Right atrium auricular region (tissue), 2 donors: ENCODE measurements at regions not wholly inside any gene's neighbourhood (a gene's known extent, or its start where the extent isn't known, plus 50 kb on each side); places are given as distances from the start of the nearest gene placed in this dataset.

Source experiments
- DNase-seq: peaks from one replicate; pipeline ENCODE4 v3.0.0-alpha.2; 2019; ENCODE audit warnings: low spot score
- H3K27ac ChIP-seq, 2 donors: fragments of 200-600 bp; sonication (generic); 1 replicate in 1 of 2; 2 replicates in 1 of 2; pipeline ENCODE4 v1.5.1; 2016 to 2019
- H3K27me3 ChIP-seq, 2 donors: fragments of 200-600 bp; sonication (generic); one replicate each; pipeline versions ENCODE4 v1.5.1 to v1.6.0; 2017 to 2019
- H3K36me3 ChIP-seq: fragments of 200-600 bp; sonication (generic); one replicate; pipeline ENCODE4 v1.5.1; 2016
- H3K4me1 ChIP-seq, 2 donors: fragments of 200-600 bp; sonication (generic); one replicate each; pipeline versions ENCODE4 v1.5.1 to v1.6.0; 2017 to 2019
- H3K4me3 ChIP-seq, 2 donors: fragments of 200-600 bp; sonication (generic); 1 replicate in 1 of 2; 2 replicates in 1 of 2; pipeline ENCODE4 v1.5.1; 2017 to 2019; ENCODE audit warnings: mild to moderate bottlenecking in 1 of 2, moderate library complexity in 1 of 2
- H3K9me3 ChIP-seq, 2 donors: fragments of 200-600 bp; sonication (generic); one replicate each; pipeline ENCODE4 v1.5.1; 2019
- TF ChIP-seq, protein P1 (sequence below), 2 donors: fragments of 200-600 bp; sonication (generic); IDR thresholded peaks; one replicate each; pipeline ENCODE4 v1.5.1; 2019; ENCODE audit warnings: antibody characterized with exemption in 2 of 2

DNA sequence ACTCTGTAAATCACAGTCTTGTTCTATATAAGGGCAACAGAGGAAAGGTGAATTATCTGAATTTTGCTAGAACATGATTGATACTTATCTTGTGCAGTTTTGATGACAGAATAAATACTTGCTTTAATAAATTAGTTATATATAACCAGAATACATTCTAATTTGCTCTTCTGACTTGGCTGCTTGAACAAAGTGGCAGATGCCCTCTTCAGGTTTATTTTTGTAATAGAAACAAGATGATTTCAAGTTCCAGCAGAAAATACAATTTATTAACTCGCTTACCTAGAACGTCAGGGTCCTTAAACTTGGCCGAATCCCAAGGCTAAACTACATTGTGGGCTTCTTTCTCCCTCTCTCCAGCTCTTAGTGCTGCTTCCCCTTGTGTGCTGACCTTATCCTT is 57.6 kb upstream of the SSTR1 start:
- Histone ChIP-seq H3K27ac (no peak overlapping the region), H3K9me3 (no peaks in the 10 kb centered on the region), H3K36me3 (no peaks in the 10 kb centered on the region), H3K4me1 (no peaks in the 10 kb centered on the region), H3K27me3 (no peaks in the 10 kb centered on the region), H3K4me3 (no peak overlapping the region)
- DNase-seq, result no peak
- TF ChIP-seq, protein P1, sequence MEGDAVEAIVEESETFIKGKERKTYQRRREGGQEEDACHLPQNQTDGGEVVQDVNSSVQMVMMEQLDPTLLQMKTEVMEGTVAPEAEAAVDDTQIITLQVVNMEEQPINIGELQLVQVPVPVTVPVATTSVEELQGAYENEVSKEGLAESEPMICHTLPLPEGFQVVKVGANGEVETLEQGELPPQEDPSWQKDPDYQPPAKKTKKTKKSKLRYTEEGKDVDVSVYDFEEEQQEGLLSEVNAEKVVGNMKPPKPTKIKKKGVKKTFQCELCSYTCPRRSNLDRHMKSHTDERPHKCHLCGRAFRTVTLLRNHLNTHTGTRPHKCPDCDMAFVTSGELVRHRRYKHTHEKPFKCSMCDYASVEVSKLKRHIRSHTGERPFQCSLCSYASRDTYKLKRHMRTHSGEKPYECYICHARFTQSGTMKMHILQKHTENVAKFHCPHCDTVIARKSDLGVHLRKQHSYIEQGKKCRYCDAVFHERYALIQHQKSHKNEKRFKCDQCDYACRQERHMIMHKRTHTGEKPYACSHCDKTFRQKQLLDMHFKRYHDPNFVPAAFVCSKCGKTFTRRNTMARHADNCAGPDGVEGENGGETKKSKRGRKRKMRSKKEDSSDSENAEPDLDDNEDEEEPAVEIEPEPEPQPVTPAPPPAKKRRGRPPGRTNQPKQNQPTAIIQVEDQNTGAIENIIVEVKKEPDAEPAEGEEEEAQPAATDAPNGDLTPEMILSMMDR (IDR thresholded peaks at IDR 0.05), result no peak
